ENCODE measurements at regions not wholly inside any gene's neighbourhood (a gene's known extent, or its start where the extent isn't known, plus 50 kb on each side); places are given as distances from the start of the nearest gene placed in this dataset.
"Not testable (repeated sequence)": the region's sequence is repeated elsewhere in the genome, so short reads cannot be mapped to it uniquely, and the experiment has no call there.

DNA sequence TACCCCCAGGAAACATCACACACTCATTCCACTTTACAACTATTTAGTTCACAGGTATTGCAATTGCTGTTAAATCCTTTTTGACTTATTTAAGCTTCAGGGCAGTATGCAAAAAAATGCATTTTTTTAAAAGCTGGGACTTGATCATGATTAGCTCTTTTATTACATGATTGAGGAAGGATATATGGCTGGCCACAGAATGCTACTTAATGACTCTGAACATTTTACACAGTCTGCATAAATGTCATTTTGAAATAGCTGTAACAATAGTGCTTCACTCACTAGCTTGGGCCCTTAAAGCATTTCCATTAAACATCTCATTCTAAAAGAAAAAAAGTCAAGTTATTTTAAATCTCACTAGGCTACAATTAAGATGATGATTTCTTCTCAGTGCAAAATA, 429.7 kb downstream of the FRK start:
- no peak for DNase-seq (ENCODE audit: low read depth in 2 of 2)

GRCh38 chr6:115630424-115631024, 430.2 kb downstream of the FRK start:
- no peak for DNase-seq (ENCODE audit: low read depth in 2 of 2)

DNA sequence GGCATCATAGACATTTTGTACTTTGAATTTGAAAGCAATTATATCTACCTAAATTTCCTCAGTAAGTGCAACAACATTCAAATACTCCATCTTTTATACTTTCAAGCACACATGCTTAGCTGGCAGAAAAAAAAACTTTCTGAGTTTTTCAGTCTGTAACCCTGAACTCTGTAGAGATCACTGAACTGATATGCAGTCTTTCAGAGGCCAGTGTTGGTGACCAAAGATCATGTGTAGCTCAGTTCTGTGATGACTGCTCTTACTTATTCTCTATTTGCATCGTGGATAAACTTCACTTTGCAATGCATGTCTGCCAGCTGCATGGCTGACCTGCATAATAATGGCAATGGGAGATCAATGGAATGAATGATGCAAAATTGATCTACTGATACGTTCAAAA, 431.3 kb downstream of the FRK start:
- no peak for DNase-seq (ENCODE audit: low read depth in 2 of 2)

GRCh38 chr6:115618256-115618655, 442.4 kb downstream of the FRK start:
- no peak for DNase-seq (ENCODE audit: low read depth in 2 of 2)

GRCh38 chr6:115617031-115617430, 443.7 kb downstream of the FRK start:
- DNase-seq (ENCODE audit: low read depth in 2 of 2) = no peak

DNA sequence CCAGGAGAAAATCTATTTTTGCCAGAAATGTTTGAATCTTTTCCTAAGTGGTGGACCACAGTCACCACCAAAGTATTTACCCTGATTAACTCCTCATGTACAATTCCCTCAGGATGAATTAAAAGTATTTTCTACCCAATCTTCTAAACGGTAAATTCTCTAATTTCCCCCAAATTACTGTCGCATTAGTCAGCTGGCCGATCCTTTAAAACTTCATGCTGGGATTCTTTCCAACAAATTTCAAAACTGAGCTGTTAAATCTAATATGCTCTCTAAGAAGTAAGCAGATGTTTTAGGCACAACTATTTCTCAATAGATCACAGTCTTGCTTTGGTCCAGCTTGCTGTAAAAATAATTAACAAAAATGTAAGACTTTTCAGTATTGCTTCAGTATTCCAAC, 447.2 kb downstream of the FRK start:
- no peak for DNase-seq (ENCODE audit: low read depth in 2 of 2)

DNA sequence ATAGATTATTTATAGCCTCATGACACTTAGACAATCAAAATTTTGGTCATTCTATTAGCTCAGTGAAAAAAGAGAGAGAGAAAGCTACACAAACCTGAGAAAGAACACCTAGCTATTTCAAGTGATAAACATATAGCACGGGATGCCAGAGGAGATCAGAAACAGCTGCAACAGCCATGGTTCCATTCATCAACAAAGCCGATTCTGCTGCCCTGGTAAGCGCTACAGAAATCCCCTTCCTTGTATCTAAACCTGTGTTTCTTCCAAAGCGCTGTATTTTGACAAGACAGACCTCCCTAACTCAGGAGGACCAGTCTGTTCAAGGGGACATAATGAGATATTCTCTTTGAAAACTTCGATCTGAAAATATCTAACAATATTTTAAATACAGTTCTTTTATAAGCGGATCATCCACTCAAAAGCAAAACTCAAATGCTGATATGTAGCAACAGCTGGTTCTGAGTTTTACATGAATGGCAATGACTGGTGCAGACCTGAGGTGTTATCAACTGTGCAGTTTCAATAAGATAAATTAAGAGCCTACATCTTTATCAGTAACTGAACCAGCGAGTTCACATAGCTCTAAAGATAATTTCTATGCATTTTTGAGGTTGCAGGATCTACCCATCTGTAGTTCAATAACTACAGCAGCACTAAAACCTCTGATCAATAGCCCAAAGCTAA, 447.8 kb downstream of the FRK start:
- no peak for DNase-seq (ENCODE audit: low read depth in 2 of 2)

DNA sequence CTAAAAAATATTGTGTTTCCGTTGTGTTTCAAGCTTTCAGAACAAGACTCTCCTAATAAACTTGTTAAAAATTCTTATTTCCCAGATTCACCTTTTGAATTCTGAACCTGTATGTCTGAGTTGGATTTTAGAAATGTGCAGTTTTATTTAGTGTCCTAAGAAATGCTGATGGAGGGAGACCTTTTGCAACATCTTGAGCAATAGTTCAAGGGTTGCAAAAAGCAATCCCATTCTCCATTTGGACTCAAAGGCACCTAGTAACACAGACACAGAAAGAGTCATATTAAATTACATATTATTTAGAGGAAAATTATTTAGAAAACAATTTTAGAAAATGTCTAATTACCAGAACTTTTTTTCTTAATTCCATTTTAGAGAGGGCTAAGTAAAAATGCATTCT, 448.5 kb downstream of the FRK start:
- DNase-seq (ENCODE audit: low read depth in 2 of 2) = no peak

DNA sequence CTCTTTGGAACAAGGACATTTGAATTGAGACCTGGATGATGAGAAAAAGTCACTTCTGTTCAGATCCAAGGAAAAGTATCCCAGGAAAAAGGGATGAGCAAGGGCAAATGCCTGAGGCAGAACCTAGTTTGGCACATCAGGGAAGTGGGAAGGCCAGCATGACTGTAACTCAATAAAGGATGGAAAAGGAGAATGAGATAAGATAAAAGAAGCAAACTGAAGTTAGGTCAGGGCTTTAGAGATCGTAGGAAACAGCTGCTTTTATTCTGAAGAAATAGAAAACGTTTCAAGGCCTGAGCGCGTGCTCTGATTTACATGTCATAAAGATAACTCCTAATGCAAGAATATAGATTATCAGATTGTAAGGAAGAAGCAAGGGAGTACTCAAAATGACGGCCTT, 450.0 kb downstream of the FRK start:
- DNase-seq (ENCODE audit: low read depth in 2 of 2) = no peak

DNA sequence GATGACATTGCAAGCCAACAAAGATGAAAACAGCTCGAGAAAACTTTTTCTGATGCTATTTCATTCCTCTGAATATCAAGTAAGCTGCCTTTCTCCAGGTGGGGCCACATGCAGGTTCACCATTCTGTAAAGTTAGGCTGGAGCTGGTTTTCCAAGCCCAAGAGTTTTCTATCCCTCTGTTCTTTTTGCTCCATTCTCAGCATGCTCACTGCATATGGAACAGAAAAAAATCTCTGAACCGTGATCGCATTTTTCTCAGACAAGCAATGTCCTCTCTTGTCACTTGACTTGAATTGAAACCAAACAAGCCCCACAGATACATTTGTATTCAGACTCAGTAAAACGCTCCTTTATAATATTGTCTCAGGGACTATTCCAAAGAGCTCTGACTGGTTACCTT, 451.6 kb downstream of the FRK start:
- DNase-seq (ENCODE audit: low read depth in 2 of 2) = no peak

DNA sequence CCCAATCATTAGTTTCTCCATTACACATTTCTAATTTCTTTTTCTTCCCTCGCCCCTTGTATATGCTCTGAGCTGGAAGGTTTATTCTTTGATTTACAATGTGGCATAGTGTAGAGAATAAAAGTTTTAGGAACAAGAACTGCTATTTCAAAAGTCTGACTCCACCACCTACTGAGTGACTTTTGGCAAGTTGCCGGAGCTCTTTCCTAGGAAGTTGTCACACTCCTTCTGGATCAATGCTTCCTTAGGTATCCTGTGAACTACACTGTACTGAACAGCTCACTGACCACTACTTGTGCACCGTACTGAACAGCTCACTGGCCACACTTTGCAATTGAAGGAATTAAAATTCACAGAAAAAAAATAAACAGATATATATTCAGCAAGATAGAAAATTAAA, 458.2 kb downstream of the FRK start:
- no peak for DNase-seq (ENCODE audit: low read depth in 2 of 2)

GRCh38 chr6:115601509-115601908, 459.2 kb downstream of the FRK start:
- no peak for DNase-seq (ENCODE audit: low read depth in 2 of 2)

DNA sequence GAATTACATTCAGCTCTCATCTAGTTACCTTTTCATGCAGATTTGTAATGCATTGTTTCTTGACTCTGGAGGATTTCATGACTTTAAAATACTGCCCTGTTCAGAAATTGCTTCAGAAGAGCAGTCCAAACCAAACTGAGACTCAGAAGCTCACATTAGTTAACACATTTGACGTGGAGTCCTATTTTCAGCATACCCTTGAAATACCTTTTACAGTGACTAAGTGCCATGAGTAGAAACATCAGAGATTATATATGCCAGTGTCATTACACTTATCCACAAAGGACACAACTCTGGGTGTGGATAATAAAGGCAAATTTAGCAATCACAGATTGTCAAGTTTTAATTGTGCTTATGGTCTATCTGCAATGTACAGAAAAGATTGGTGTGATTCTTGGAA, 459.6 kb downstream of the FRK start:
- no peak for DNase-seq (ENCODE audit: low read depth in 2 of 2)

- DNase-seq (ENCODE audit: low read depth in 2 of 2) = no peak
These were observed 465.8 kb downstream of the FRK start for GRCh38 chr6:115594891-115595290.

DNA sequence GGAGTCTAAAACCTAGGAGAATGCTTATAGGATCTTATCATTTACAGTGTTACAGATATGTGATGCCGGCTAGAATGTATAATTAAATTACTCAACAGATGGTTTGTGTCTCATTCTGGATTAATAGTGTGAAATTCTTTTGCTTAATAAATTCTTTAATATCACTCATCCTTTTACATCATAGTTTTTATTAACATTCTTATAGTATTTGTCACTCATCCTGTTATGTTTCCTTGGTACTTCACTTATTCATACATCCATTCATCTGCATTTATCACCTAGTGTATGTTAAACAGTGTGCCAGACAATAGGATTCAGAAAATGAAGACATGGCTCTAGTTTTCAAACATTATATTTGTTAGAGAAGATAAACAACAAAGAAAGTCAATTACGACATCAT, 468.7 kb downstream of the FRK start:
- no peak for DNase-seq (ENCODE audit: low read depth in 2 of 2)

DNA sequence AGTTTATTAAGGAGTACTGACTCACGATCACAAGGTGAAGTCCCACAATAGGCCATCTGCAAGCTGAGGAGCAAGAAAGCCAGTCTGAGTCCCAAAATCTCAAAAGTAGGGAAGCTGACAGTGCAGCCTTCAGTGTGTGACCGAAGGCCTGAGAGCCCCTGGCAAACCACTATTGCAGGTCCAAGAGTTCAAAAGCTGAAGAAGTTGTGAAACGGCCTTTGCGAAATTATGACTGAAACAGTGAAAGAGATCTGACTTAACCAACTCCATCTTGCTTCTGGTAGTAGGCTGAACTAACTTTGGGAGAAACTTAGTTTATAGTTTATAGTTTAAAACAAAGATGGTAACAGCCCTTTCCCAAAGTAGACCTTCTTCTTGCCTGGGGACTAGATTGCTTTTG, 471.6 kb downstream of the FRK start:
- not testable (repeated sequence) for DNase-seq (ENCODE audit: low read depth in 2 of 2)

GRCh38 chr6:115583290-115583689, 477.4 kb downstream of the FRK start:
- no peak for DNase-seq (ENCODE audit: low read depth in 2 of 2)

DNA sequence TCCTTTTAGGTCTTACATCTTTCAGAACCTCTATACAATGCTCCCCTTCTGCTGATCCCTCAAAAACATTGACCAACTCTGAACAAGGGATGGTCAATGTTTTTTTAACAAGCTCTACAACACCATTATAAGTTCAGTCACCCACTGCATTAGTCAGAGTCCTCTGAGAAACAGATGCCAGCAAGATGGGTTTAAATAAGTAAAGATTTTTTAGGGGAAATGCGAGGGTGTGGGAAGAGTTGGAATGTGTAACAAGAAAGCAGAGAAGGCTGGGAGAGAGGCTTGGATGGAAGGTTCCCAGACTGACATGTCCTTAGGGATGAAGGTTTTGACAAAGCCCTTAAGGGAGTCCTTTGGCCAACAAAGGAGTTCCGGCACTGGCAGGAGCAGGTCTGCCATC, 478.3 kb downstream of the FRK start:
- no peak for DNase-seq (ENCODE audit: low read depth in 2 of 2)

DNA sequence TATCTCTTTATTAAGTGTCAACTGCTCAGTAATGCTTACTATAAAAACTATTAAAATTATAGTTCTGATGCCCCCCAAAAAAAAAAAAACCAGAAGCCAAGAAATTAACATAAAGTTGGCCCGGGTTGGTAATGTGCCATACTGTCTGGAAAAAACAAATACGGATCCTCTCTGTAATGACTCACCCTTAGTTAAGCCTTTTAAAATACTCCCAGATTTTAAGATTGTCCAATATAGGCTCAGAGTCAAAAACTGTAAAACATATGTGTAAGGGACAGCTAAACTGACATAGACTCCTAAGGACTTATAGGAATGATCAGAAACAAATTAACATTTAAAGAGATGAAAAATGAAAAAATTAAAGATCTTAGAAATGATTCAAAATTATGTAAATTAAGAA, 481.1 kb downstream of the FRK start:
- not testable (repeated sequence) for DNase-seq (ENCODE audit: low read depth in 2 of 2)

DNA sequence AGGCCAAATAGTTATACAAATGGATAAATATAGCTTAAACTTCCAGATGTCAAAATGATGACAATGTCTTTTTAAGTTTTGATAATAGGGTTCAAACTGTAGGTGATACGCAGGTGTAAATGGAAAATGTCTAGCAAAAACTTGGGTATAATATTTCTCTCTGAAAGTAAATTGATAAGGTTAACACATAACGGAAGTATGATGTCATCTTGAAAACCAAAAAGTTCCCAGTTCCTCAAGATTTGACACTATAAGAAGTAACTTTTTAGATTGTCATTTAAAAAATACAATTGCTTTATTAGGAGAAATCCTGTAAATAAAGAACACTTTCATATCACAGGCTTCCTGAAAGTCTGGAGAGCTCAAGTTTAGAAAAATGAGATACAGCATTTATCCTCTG, 483.4 kb downstream of the FRK start:
- DNase-seq (ENCODE audit: low read depth in 2 of 2) = no peak

GRCh38 chr6:115575285-115575684, 485.4 kb downstream of the FRK start:
- no peak for DNase-seq (ENCODE audit: low read depth in 2 of 2)

DNA sequence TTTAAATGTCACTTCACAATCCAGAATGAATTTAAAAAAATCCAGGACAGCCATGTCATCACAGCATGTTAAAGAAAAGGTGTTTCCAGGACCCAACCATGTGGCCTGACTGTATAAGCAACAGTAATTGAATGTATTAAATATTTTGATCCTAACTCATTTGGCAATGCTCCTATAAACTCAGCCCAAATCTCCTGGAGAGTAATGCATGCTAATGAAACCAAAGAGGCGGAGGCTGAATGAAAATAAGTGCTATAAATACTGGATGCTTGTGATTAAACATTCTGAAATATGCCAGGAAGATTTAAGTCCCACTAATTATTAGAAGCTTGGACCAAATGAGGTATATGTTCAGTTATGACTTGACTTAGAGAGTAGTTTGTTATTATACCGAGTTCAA, 486.8 kb downstream of the FRK start:
- DNase-seq (ENCODE audit: low read depth in 2 of 2) = no peak

DNA sequence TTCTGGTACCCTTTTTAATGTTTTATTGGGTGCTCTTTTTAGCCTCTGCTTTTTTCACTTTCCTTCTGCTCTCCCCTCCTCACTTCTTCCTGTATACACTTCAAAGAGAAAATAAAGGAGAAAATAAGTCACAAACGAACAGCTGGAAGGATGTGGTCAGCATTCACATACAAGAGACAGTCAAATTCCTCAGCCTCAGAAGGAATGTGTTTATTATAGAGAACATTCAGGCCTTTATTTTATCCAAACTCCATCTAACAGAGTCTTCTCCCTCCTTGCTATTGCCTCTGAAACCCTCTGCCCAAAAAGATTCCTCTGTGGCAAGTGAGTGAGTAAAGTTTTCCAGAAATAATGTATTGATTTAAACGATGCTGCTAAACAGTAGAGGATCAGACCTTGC, 490.4 kb downstream of the FRK start:
- DNase-seq (ENCODE audit: low read depth in 2 of 2) = no peak

DNA sequence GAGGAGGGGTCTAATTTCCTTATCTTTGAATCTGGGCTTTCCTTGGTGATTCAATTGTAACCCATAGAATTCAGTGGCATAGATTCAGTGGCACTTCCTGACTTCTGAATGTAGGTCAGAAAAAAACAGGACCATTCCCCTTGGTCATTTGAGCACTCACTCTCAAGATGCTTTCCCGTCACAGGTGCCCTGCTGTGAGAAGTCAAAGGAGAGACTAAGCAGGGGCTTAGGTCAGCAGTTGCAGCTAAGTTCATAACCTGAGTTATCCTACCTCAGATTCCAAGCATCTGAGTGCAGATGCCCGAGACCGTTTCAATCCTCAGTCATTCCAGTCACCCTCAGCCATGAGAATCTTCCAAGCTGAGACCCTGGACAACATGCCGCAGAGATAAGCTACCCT, 506.6 kb downstream of the FRK start:
- no peak for DNase-seq (ENCODE audit: low read depth in 2 of 2)

Measured in stimulated activated CD8-positive, alpha-beta memory T cell treated with anti-CD3 and anti-CD28 coated beads, Interleukin-2, amount 100 ng/mL, for 48 hours (primary cell).